Suppressor macrophage treated with lipopolysaccharide for 4 hours (primary cell): ENCODE measurements at regions not wholly inside any gene's neighbourhood (a gene's known extent, or its start where the extent isn't known, plus 50 kb on each side); places are given as distances from the start of the nearest gene placed in this dataset.

Experiments used
- DNase-seq: peaks from one replicate; pipeline ENCODE4 v3.0.0-alpha.2; 2020

GRCh38 chr12:111034083-111034885 lies 113.9 kb upstream of the MYL2 start, which contains the start of gene CUX2:
Gene CUX2 (plus strand): TSS chr12:111034165.
- DNase-seq: peak; percentile 3

- DNase-seq: peak; percentile 16
Observed at GRCh38 chr12:111033281-111034082, 113.1 kb upstream of the MYL2 start.

- no peak for DNase-seq
Observed at GRCh38 chr12:111032591-111032919, 112.2 kb upstream of the MYL2 start.

- no peak for DNase-seq
Observed at GRCh38 chr12:111031916-111032590, 111.7 kb upstream of the MYL2 start.

GRCh38 chr12:111030800-111031199 lies 110.4 kb upstream of the MYL2 start:
- DNase-seq: no peak

GRCh38 chr12:111029732-111030131 lies 109.4 kb upstream of the MYL2 start:
- DNase-seq: no peak

GRCh38 chr12:111029305-111029704 lies 108.9 kb upstream of the MYL2 start:
- no peak for DNase-seq

GRCh38 chr12:111028830-111029229 lies 108.5 kb upstream of the MYL2 start:
- DNase-seq: no peak

GRCh38 chr12:111027431-111027830 lies 107.1 kb upstream of the MYL2 start:
- no peak for DNase-seq

- no peak for DNase-seq
Observed at GRCh38 chr12:111025792-111026430, 105.5 kb upstream of the MYL2 start.

- no peak for DNase-seq
Observed at GRCh38 chr12:111025301-111025700, 104.9 kb upstream of the MYL2 start.

- peak; percentile 78 for DNase-seq
Observed at GRCh38 chr12:111024205-111024801, 103.9 kb upstream of the MYL2 start.

- no peak for DNase-seq
Observed at GRCh38 chr12:111022386-111022785, 102.0 kb upstream of the MYL2 start.

GRCh38 chr12:111014547-111014946 lies 94.2 kb upstream of the MYL2 start:
- DNase-seq: no peak

- DNase-seq: no peak
Observed at GRCh38 chr12:111012918-111013317, 92.5 kb upstream of the MYL2 start.

- DNase-seq: no peak
Observed at GRCh38 chr12:111011999-111012600, 91.7 kb upstream of the MYL2 start.

GRCh38 chr12:111010916-111011657 lies 90.7 kb upstream of the MYL2 start:
- DNase-seq: no peak

GRCh38 chr12:111010061-111010460 lies 89.7 kb upstream of the MYL2 start:
- DNase-seq: no peak

GRCh38 chr12:111006621-111007020 lies 86.2 kb upstream of the MYL2 start:
- DNase-seq: peak; percentile 65

GRCh38 chr12:110998971-110999370 lies 78.6 kb upstream of the MYL2 start:
- no peak for DNase-seq

- no peak for DNase-seq
Observed at GRCh38 chr12:110998165-110998564, 77.8 kb upstream of the MYL2 start.

- no peak for DNase-seq
Observed at GRCh38 chr12:110996415-110996814, 76.0 kb upstream of the MYL2 start.
